Trophoblast cell (in vitro differentiated cells and primary cell): ENCODE measurements at regions not wholly inside any gene's neighbourhood (a gene's known extent, or its start where the extent isn't known, plus 50 kb on each side); places are given as distances from the start of the nearest gene placed in this dataset.

Experiments
- DNase-seq, 2 donors: peaks; one replicate each; pipeline ENCODE4 v3.0.0-alpha.2; 2016
- H2AFZ ChIP-seq: 2 replicates; pipeline ENCODE4 v1.6.1; 2013; ENCODE audit warnings: low read length, moderate library complexity, mild to moderate bottlenecking; ENCODE audit not compliant: insufficient read depth, poor library complexity
- H2AK5ac ChIP-seq: 2 replicates; pipeline ENCODE4 v1.6.1; 2013; ENCODE audit warnings: mild to moderate bottlenecking, low read length
- H2BK120ac ChIP-seq: 2 replicates; pipeline ENCODE4 v1.6.1; 2013; ENCODE audit warnings: low read length, mild to moderate bottlenecking, moderate library complexity; ENCODE audit not compliant: insufficient read depth, poor library complexity
- H2BK12ac ChIP-seq: 2 replicates; pipeline ENCODE4 v1.6.1; 2013; ENCODE audit warnings: mild to moderate bottlenecking, low read length, moderate library complexity
- H2BK5ac ChIP-seq: 2 replicates; pipeline ENCODE4 v1.6.1; 2013; ENCODE audit warnings: low read length, low read depth, moderate library complexity, mild to moderate bottlenecking; ENCODE audit not compliant: poor library complexity
- H3K14ac ChIP-seq: 2 replicates; pipeline ENCODE4 v1.6.1; 2013; ENCODE audit warnings: mild to moderate bottlenecking, low read length
- H3K18ac ChIP-seq: 2 replicates; pipeline ENCODE4 v1.6.1; 2013; ENCODE audit warnings: mild to moderate bottlenecking, low read length
- H3K23ac ChIP-seq: 2 replicates; pipeline ENCODE4 v1.6.1; 2013; ENCODE audit warnings: low read length
- H3K27ac ChIP-seq: 2 replicates; pipeline ENCODE4 v1.5.1; 2013; ENCODE audit warnings: low read depth, mild to moderate bottlenecking, inconsistent platforms, low read length, moderate library complexity
- H3K27me3 ChIP-seq: 2 replicates; pipeline ENCODE4 v1.6.1; 2013; ENCODE audit warnings: inconsistent platforms, mild to moderate bottlenecking, low read length, moderate library complexity; ENCODE audit not compliant: insufficient read depth
- H3K36me3 ChIP-seq, 2 experiments: 1 replicate in 1 of 2; 2 replicates in 1 of 2; pipeline ENCODE4 v1.6.1; 2013; ENCODE audit warnings: low read length in 2 of 2, mild to moderate bottlenecking in 2 of 2, moderate library complexity in 1 of 2; ENCODE audit not compliant: insufficient read depth in 2 of 2, control insufficient read depth in 1 of 2
- H3K4ac ChIP-seq: 2 replicates; pipeline ENCODE4 v1.6.1; 2013; ENCODE audit warnings: low read depth, mild to moderate bottlenecking, low read length, moderate library complexity
- H3K4me1 ChIP-seq, 2 experiments: 1 replicate in 1 of 2; 2 replicates in 1 of 2; pipeline ENCODE4 v1.6.1; 2013; ENCODE audit warnings: low read length in 2 of 2, mild to moderate bottlenecking in 2 of 2, moderate library complexity in 1 of 2; ENCODE audit not compliant: insufficient read depth in 2 of 2, control insufficient read depth in 1 of 2
- H3K4me2 ChIP-seq: 2 replicates; pipeline ENCODE4 v1.6.1; 2013; ENCODE audit warnings: inconsistent platforms, mild to moderate bottlenecking, low read length, moderate library complexity
- H3K4me3 ChIP-seq: 2 replicates; pipeline ENCODE4 v1.5.1; 2013; ENCODE audit warnings: mild to moderate bottlenecking, low read depth, low read length, inconsistent platforms
- H3K79me1 ChIP-seq: one replicate; pipeline ENCODE4 v1.6.1; 2013; ENCODE audit warnings: low read length
- H3K79me2 ChIP-seq: 2 replicates; pipeline ENCODE4 v1.6.1; 2013; ENCODE audit warnings: low read length, mild to moderate bottlenecking; ENCODE audit not compliant: control insufficient read depth, insufficient read depth, poor library complexity
- H3K9ac ChIP-seq: 2 replicates; pipeline ENCODE4 v1.6.1; 2013; ENCODE audit warnings: mild to moderate bottlenecking, low read length
- H3K9me3 ChIP-seq: 2 replicates; pipeline ENCODE4 v1.6.1; 2013; ENCODE audit warnings: low read depth, mild to moderate bottlenecking, control low read depth, inconsistent platforms, low read length; ENCODE audit not compliant: insufficient read depth
- H4K12ac ChIP-seq: 2 replicates; pipeline ENCODE4 v1.6.1; 2013; ENCODE audit warnings: low read depth, mild to moderate bottlenecking, low read length, moderate library complexity
- H4K8ac ChIP-seq: 2 replicates; pipeline ENCODE4 v1.6.1; 2013; ENCODE audit warnings: low read depth, mild to moderate bottlenecking, low read length, moderate library complexity
- H4K91ac ChIP-seq: one replicate; pipeline ENCODE4 v1.6.1; 2013; ENCODE audit warnings: low read depth, mild to moderate bottlenecking, low read length, moderate library complexity
- WGBS: extraction: QIAGEN DNeasy Blood & Tissue Kit; methylation state at CpG from one replicate; pipeline ENCODE4 v1.1.7; 2013; ENCODE audit warnings: missing lambda C conversion rate; ENCODE audit not compliant: insufficient read length, insufficient coverage; ENCODE audit errors: extremely low coverage; 5-methylcytosine and 5-hydroxymethylcytosine counted together

- no peaks in the 10 kb centered on the region for H3K27me3 ChIP-seq
- no peak overlapping the region for H2BK12ac ChIP-seq
- H3K18ac ChIP-seq, result no peak overlapping the region
- no peak overlapping the region for H3K27ac ChIP-seq
- no peak overlapping the region for H3K4ac ChIP-seq
- no peak overlapping the region for H3K4me2 ChIP-seq
- no peak overlapping the region for H2AFZ ChIP-seq
- WGBS, result no CpG with 5 or more reads among the region's 6 CpGs
- H3K4me3 ChIP-seq, result no peak overlapping the region
- H4K91ac ChIP-seq, result no peak overlapping the region
- no peak for DNase-seq
- H2AK5ac ChIP-seq, result no peak overlapping the region
- H3K79me2 ChIP-seq, result no peaks in the 10 kb centered on the region
- H4K8ac ChIP-seq, result no peak overlapping the region
- no peak overlapping the region for H2BK5ac ChIP-seq
- no peak overlapping the region for H3K23ac ChIP-seq
- no peak overlapping the region for H4K12ac ChIP-seq
- no peak overlapping the region for H2BK120ac ChIP-seq
- H3K9ac ChIP-seq, result no peak overlapping the region
- H3K14ac ChIP-seq, result no peak overlapping the region
- H3K79me1 ChIP-seq, result no peaks in the 10 kb centered on the region
- no peaks in the 10 kb centered on the region for H3K36me3 ChIP-seq
- H3K9me3 ChIP-seq, result no peaks in the 10 kb centered on the region
- H3K4me1 ChIP-seq, result no peaks in the 10 kb centered on the region
Measured at GRCh38 chr10:88213065-88213605, 349.7 kb downstream of the PTEN start.

DNA sequence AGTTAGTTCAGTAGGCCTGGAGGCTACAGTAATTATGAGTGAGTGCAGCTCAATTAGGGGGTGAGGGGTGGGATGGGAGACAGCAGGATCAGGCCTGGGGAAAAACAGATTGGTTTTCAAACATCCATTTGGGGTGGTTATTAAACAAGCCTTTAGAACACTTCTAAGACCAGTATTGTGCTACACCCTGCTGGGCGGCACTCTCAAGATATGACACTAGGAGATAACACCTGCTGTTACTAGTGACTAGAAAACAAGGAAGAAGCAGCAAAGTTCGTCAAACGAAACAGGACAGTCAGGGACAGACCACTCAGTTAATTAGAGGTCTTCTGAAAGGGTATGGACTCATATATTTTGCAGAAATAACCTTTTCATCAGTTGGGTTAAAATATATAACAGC lies 353.6 kb downstream of the PTEN start:
- Histone ChIP-seq H3K14ac (no peak overlapping the region), H3K27ac (no peak overlapping the region), H3K4me2 (no peak overlapping the region), H4K8ac (no peak overlapping the region), H3K4me3 (no peak overlapping the region), H3K79me2 (no peaks in the 10 kb centered on the region), H3K79me1 (no peaks in the 10 kb centered on the region), H3K9me3 (no peaks in the 10 kb centered on the region), H2AK5ac (no peak overlapping the region), H3K4me1 (no peaks in the 10 kb centered on the region), H2BK12ac (no peak overlapping the region), H2BK120ac (no peak overlapping the region), H3K23ac (no peak overlapping the region), H2AFZ (no peak overlapping the region), H3K4ac (no peak overlapping the region), H3K9ac (no peak overlapping the region), H3K36me3 (no peaks in the 10 kb centered on the region), H3K27me3 (no peaks in the 10 kb centered on the region), H2BK5ac (no peak overlapping the region), H4K12ac (no peak overlapping the region), H4K91ac (no peak overlapping the region), H3K18ac (no peak overlapping the region)
- DNase-seq, result no peak
- no CpG with 5 or more reads among the region's 3 CpGs for WGBS

- Histone ChIP-seq H4K8ac (no peak overlapping the region), H4K91ac (no peak overlapping the region), H3K23ac (no peak overlapping the region), H2BK120ac (no peak overlapping the region), H3K4me2 (no peak overlapping the region), H3K4ac (no peak overlapping the region), H3K27ac (no peak overlapping the region), H3K79me2 (no peaks in the 10 kb centered on the region), H3K14ac (no peak overlapping the region), H3K4me3 (no peak overlapping the region), H4K12ac (no peak overlapping the region), H2AK5ac (no peak overlapping the region), H3K36me3 (no peaks in the 10 kb centered on the region), H2BK12ac (no peak overlapping the region), H2AFZ (no peak overlapping the region), H3K27me3 (no peaks in the 10 kb centered on the region), H3K4me1 (no peaks in the 10 kb centered on the region), H2BK5ac (no peak overlapping the region), H3K9ac (no peak overlapping the region), H3K9me3 (no peaks in the 10 kb centered on the region), H3K18ac (no peak overlapping the region), H3K79me1 (no peaks in the 10 kb centered on the region)
- no peak for DNase-seq
- WGBS, result no CpG with 5 or more reads among the region's 3 CpGs
Measured at GRCh38 chr10:88218362-88218761, 354.9 kb downstream of the PTEN start.

DNA sequence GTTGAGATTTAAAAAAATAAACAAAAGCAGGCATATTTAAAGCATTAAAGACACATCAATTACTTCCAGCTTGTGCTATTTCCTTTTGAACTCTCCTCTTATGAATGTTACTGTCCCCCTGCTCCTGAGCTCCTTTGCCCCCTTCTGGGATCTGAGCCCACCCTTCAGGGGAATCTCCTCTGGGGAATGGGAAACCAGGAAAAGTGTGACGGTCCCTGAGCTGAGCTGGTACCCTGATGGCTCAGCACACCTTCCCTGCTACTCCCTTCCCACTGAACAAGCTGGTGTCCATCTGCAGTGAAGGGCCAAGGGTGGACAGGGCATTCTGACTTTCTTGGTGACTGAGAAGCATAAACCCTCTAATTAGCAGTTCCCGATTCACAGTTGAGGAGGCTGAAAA lies 356.3 kb downstream of the PTEN start:
- H4K8ac ChIP-seq, result no peak overlapping the region
- H3K14ac ChIP-seq, result no peak overlapping the region
- H3K4me2 ChIP-seq, result no peak overlapping the region
- H3K4me1 ChIP-seq, result no peaks in the 10 kb centered on the region
- H2BK120ac ChIP-seq, result no peak overlapping the region
- no peak overlapping the region for H4K91ac ChIP-seq
- DNase-seq, result peak in 1 of 2 donors; percentile 45
- no peak overlapping the region for H3K18ac ChIP-seq
- no peaks in the 10 kb centered on the region for H3K36me3 ChIP-seq
- H3K9me3 ChIP-seq, result no peaks in the 10 kb centered on the region
- no peaks in the 10 kb centered on the region for H3K79me1 ChIP-seq
- WGBS, result no CpG with 5 or more reads among the region's 2 CpGs
- no peak overlapping the region for H3K4ac ChIP-seq
- H3K4me3 ChIP-seq, result no peak overlapping the region
- no peak overlapping the region for H4K12ac ChIP-seq
- H3K9ac ChIP-seq, result peak overlapping the region; percentile 38
- H2AK5ac ChIP-seq, result no peak overlapping the region
- H3K27ac ChIP-seq, result no peak overlapping the region
- H3K27me3 ChIP-seq, result no peaks in the 10 kb centered on the region
- no peak overlapping the region for H3K23ac ChIP-seq
- H2AFZ ChIP-seq, result no peak overlapping the region
- H2BK12ac ChIP-seq, result no peak overlapping the region
- no peak overlapping the region for H2BK5ac ChIP-seq
- no peaks in the 10 kb centered on the region for H3K79me2 ChIP-seq
